Glomerular visceral epithelial cell (primary cell): ENCODE measurements at regions not wholly inside any gene's neighbourhood (a gene's known extent, or its start where the extent isn't known, plus 50 kb on each side); places are given as distances from the start of the nearest gene placed in this dataset.
"Not testable (repeated sequence)": the region's sequence is repeated elsewhere in the genome, so short reads cannot be mapped to it uniquely, and the experiment has no call there.

Experiments
- DNase-seq: peaks from one replicate; pipeline ENCODE4 v3.0.0-alpha.2; 2016; ENCODE audit errors: extremely low spot score

DNA sequence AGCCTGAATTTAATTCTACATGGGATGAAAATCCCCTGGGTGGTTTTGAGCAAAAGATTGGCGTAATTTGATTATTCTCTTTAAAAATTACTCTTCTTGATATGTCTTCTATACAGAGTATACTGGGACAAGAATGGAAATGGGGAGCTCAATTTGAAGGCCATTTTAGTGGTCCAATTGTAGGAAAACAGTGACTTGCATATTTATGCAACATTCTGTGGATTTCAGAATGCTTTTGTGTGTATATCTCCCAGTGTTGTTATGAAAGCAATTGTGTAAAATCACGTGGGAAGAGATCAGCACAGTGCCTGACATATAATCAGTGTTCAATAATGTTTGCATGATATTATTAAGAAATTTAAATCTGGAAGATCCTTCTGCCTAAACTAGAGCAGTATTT is 575.9 kb upstream of the PBX1 start:
- no peak for DNase-seq

DNA sequence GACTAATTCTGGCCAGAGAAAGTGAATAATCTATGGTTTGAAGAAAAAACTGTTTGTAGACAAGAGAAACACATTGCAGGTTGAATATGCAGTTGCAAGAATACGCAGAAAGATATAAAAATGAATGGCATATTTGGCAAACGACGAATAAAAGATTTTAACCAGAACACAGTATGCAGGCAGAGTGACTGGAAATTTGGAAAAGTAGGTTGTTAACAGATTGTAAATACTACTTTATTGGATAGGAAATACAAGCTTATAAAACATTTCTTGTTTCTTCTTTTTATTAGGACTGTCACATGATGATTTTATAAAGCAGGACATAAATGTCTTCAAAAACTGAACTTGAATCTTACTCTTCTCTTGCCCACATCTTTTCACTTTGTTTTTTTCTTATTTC is 573.3 kb upstream of the PBX1 start:
- DNase-seq, result no peak

- DNase-seq, result no peak
Observed at GRCh38 chr1:163999131-163999530, 559.9 kb upstream of the PBX1 start.

DNA sequence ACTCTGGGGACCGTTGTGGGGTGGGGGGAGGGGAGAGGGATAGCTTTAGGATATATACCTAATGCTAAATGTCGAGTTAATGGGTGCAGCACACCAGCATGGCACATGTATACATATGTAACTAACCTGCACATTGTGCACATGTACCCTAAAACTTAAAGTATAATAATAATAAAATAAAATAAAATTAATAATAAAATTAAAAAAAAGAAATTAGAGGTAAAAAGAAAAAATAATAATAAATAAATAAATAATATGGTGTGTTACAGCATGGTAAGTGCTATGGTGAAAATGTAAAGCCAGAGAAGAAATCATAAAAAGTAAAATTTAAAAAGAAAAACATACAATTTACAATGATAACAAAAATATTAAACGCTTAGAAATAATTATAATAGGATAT is 552.8 kb upstream of the PBX1 start:
- not testable (repeated sequence) for DNase-seq

DNA sequence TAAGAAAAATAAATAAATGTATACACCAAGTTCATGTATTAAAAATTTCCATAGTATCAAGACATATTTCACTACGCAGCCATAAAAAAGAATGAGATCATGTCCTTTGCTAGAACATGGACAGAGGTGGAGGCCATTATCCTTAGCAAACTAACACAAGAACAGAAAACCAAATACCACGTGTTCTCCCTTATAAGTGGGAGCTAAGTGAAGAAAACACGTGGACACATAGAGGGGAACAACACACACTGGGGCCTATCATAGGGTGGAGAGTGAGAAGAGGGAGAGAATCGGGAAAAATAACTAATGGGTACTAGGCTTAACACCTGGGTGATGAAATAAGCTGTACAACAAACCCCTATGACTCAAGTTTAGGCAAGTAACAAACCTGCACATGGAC is 552.4 kb upstream of the PBX1 start:
- no peak for DNase-seq

GRCh38 chr1:164017239-164017638 is 541.7 kb upstream of the PBX1 start:
- DNase-seq, result no peak

- DNase-seq, result no peak
Observed at GRCh38 chr1:164020391-164020790, 538.6 kb upstream of the PBX1 start.

GRCh38 chr1:164021813-164022212 is 537.2 kb upstream of the PBX1 start:
- no peak for DNase-seq

DNA sequence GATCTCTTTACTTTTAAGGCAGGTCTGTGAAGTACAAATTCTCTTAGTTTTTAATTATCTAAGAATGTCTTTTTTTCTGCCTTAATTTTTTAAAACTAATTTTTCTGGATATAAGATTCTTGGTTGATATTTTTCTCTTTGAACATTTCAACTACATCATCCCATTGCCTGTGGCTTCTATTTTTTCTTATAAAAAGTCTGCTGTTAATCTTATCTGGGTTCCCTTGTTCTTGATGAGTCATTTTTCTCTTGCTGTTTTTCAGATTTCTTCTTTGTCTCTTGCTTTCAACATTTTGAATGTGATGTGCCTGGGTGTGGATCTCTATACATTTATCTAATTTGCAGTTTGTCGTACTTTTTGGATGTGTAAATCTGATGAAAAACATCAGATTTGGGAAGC is 525.2 kb upstream of the PBX1 start:
- DNase-seq, result no peak

DNA sequence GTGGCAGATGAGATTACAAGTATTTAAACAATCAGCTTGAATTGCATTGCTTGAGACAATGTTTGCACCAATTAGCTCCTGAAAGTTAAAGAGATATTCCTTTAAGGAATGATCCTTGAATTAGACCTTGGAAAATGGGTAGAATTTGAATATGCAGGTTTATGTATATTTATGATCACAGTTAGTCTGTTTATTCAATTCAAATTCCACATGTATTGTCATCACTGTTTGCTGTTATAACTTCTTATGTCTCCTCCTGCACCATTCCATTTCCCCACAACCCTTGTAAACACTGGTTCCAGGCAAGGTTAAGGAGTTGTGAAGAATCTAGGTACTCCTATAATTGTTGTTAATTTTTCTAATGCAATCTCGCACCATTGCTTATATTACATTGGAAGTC is 518.2 kb upstream of the PBX1 start:
- DNase-seq, result no peak

DNA sequence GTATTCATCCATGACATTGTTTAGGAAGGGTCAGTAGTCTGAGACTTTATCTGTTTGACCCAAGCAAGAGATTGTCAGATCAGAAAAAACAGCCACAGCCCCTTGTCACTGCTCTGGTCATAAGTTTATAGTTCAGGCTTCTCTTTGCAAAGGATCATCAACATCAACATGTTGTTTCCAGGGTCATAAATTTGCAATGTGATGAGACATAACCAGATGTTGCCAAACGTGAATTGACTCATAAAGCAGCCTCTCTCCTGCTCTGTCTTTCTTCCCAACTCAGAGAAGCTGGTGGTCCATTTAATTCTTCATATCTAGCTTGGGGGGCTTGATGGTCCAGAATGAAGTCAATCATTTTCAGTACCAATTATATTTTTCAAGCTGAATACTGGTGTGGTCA is 507.2 kb upstream of the PBX1 start:
- DNase-seq, result no peak

GRCh38 chr1:164054331-164054730 is 504.7 kb upstream of the PBX1 start:
- DNase-seq, result no peak

DNA sequence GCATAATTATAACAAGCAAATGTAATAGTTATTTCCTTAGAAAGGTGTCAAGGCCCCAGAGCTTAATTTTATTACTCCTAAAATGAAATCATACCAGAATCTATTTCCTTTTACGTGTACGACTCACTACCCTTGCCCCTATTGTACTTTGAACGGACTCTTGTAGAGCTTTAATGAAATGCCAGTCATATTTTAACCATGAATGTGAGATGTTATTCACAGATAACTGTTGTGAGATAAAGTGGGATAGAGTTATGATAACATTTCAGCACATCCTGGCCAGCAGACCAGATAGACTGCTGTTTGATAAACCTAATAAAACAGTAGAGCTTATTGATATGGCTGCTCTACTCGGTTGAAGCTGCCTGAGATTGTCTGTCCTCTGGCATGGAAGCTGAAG is 500.8 kb upstream of the PBX1 start:
- no peak for DNase-seq

- DNase-seq, result no peak
Observed at GRCh38 chr1:164061528-164061927, 497.5 kb upstream of the PBX1 start.

GRCh38 chr1:164064501-164064900 is 494.5 kb upstream of the PBX1 start:
- DNase-seq, result no peak

DNA sequence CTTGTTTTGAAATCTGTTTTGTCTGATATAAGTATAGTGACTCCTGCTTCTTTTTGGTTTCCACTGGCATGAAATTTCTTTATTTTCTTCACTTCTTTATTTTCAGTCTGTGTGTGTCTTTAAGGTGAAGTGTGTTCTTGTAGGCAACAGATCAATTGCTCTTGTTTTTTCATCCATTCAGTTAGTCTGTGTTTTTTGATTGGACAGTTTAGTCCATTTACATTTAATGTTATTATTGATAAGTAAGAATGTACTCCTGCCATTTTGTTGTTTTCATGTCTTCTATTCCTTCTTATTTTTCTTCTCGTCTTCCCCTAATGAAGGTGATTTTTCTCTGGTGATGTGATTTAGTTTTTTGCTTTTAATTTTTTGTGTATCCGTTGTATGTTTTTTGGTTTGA is 487.7 kb upstream of the PBX1 start:
- DNase-seq, result no peak

DNA sequence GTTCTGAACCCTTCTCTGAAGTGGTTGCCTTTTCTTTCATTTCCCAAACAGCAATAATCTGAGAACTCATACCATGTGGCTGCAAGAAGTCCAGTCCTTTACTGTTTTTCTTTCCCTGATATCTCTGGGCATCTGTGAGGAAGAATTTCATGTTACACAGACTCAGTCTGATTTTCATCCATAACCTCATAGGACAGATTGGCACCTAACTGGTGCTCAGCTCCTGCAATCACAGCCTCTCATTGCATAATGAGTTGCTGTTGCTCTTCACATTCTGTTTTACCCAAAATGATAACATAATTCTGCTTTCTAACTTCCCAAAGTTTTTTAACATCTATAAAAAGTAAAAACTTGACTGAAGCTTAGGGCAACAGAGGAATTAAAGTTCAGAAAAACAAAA is 472.2 kb upstream of the PBX1 start:
- no peak for DNase-seq

DNA sequence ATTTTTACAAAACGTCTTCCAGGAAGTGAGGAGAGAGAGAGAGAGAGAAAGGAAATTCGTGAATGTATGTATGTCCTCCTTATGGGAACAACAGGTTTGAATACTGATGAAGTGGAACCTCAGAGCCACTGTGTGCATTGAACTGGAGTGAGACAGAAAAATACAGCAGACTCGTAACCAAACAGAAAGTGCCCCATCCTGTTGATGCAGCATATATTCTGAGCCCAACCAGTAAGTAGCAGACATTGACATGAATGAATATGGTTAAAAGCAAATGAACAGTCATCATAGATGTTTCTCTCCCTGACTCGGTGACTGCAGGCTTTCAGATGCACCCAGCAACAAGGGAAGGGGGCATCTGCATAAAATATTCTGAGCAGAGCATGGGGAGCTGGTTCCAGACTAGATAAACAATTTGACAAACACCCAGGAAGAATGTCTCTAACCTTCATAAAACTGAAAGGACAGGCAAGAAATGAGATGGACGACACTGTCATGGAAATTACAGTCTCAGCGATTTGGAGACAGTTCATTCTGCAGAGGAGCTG is 471.0 kb upstream of the PBX1 start:
- DNase-seq, result no peak

- no peak for DNase-seq
Observed at GRCh38 chr1:164092603-164093353, 466.2 kb upstream of the PBX1 start.

DNA sequence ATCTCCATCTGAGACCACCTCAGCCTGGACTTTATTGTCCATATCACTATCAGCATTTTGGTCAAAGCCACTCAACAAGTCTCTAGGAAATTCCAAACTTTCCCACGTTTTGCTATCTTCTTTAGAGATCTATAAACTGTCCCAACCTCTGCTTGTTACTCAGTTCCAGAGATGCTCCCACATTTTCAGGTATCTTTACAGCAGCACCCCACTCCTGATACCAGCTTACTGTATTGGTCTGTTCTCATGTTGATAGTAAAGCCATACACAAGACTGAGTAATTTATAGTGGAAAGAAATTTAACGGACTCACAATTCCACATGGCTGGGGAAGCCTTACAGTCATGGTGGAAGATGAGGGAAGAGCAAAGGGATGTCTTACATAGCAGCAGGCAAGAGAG is 465.4 kb upstream of the PBX1 start:
- DNase-seq, result no peak

DNA sequence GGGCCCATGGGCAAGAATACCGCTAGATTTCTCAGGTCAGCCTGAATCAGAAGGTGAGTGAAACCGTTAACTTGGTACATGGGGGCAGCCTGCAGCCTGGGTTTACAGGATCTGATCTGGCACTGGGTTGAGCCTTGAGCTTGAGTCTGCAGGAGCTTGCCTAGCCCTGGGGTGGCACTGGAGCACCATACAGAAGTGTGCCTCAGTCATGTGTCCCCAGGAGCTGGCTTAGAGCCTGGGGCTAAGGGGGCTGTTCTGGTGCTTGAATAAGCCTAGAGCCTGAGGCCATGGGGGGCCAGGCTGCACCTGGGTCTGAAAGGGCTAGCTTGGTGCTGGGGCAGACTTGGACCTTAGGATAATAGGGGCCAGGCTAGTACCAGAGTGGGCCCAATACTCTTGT is 457.2 kb upstream of the PBX1 start:
- no peak for DNase-seq

- DNase-seq, result no peak
Observed at GRCh38 chr1:164131949-164132348, 427.0 kb upstream of the PBX1 start.

DNA sequence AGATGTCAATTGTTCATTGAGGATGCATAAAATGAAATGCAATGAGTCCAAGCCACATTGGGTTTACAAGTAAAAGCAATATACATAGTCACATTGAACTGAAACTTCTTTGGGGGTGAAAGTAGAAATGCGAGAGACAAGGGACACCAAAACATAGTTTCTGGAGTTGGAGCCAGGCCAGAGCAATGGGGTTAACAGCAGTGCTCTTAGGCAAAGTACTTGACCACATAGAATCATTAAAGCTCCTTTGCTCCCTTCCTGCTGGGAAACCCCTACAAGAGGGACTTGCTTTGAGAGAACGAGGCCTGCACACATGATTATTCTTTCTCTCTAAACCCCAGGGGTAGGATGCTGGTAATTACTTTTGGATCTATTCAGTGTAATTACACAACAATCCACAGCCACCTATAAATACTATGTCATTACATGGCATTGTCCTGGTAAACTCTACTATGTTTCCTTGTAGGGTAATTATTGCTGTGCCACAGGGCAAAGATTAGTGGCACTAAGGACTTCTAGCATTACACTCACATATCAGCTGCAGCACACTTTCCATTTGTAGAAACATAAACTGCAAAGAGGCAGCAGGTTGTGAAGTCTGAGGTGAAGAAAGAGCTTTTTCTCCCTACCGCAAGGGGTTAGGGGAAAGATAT is 421.6 kb upstream of the PBX1 start:
- no peak for DNase-seq

- DNase-seq, result no peak
Observed at GRCh38 chr1:164141797-164142196, 417.2 kb upstream of the PBX1 start.
